NCI-H1105 treated with DMSO at 0.1 percent for 48 hours (cell line): ENCODE measurements at regions not wholly inside any gene's neighbourhood (a gene's known extent, or its start where the extent isn't known, plus 50 kb on each side); places are given as distances from the start of the nearest gene placed in this dataset.
"Not testable (repeated sequence)": the region's sequence is repeated elsewhere in the genome, so short reads cannot be mapped to it uniquely, and the experiment has no call there.

ENCODE experiments used
- DNase-seq: peaks from one replicate; lab custom pipeline; 2025; lab: John Stamatoyannopoulos, UW

- DNase-seq, result no peak
These were observed 276.2 kb upstream of the CNTN6 start for GRCh38 chr3:816605-817004.

GRCh38 chr3:834679-835078, 258.1 kb upstream of the CNTN6 start:
- DNase-seq, result no peak

DNA sequence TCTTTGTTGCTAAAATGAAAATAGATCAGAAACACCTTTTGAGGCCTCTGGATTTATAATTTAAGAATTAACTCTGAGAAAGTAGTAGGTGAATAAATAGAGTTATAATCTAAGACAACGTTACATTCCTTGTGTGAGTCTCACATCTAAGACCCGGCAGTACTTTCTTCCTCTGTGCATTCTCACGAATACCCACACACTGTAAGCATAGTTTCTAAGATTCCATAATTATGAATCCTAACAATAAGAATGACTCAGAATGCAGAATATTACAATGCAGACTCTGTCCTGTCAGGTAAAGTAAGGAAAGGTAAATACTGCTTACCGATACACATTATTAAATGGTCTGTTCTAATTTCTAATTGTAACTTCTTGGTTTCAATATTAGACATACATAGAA, 257.7 kb upstream of the CNTN6 start:
- DNase-seq, result no peak

DNA sequence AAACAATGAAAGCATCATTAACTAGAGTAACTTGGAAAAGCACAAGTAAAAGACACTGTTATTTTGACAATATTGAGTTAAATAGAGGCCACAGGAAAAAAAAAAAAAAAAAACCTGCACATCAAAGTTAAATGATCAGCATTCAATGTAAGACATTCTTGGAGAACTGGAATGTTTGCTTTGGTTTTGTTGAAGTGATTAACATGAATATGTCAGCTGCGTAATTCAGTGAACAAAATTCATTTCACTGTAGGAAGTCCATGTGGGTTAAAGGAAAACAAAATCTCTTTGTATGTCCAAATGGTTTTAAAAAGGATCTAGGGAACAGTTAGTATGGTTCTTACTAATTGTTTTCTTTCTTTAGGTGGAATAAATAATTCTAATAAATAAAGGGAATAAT, 252.8 kb upstream of the CNTN6 start:
- DNase-seq, result no peak

DNA sequence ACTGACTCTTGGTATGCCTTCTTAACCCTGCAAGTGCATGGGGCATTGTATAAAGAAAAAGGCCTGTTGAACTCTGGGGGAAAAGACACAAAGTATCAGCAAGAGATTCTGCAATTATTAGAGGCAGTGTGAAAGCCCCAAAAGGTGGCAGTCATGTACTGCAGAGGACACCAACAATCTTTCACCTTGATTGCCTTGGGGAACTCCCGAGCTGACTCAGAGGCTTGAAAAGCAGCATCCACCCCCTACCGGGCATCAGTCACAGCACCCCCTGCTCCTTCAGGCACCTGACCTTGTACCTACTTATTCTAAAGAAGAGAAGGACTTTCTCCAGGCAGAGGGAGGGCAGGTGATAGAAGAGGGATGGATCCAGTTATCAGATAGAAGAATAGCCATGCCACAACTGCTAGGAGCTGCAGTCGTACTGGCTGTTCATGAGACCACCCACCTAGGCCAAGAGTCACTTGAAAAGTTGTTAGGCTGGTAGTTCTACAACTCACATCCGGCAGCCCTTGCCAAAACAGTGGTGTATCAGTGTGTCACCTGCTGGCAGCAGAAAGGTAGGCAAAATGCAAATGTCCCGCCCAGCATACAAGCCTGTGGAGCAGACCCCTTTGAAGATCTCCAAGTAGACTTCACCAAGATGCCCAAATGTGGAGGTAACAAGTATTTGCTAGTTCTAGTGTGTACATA, 241.6 kb upstream of the CNTN6 start:
- DNase-seq, result no peak

DNA sequence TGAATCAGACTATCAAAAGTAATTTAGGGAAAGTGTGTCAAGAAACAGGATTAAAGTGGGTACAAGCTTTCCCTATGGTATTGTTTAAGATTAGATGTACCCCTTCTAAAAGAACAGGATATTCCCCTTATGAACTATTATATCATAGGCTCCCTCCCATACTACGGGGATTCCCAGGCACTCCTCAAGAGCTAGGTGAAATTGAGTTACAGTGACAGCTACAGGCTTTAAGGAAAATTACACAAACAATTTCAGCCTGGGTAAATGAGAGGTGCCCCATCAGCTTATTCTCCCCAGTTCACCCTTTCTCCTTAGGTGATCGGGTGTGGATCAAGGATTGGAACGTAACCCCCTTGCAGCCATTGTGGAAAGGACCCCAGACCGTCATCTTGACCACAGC, 240.8 kb upstream of the CNTN6 start:
- no peak for DNase-seq

DNA sequence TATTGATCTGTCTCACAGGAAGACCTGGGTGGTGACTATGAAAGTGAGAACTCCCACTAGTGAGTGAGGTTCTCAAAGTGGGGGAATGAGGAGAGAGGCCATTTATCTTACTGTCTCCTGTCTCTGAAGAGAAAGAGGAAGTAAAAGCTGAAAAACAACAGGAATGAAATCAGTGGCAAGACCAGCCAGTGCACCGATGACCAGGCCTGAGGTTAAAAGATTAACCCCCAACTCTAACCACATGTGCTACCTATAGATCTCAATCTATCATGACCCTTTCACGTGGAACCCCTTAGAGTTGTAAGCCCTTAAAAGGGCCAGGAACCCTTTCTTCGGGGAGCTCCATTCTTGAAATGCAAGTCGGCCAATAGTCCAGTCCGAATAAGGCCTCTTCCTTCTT, 239.3 kb upstream of the CNTN6 start:
- DNase-seq, result no peak

DNA sequence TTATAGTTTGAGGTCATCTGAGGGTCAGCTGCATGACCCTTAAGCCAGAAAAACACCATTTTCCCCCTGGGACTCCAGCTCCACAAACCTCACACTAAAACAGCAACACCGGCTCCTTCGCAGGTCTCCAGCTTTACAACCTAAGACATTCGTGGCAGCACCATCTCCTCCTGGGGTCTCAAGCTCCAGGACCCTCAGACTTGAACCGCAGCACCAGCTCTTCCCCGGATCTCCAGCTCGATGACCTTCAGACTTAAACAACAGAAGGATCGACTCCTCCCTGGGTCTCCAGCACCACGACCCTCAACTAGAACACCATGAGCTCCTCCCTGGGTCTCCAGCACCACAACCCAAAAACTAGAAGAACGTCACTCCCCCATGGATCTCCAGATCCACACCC, 233.7 kb upstream of the CNTN6 start:
- DNase-seq, result no peak

GRCh38 chr3:861721-862120, 231.1 kb upstream of the CNTN6 start:
- no peak for DNase-seq

DNA sequence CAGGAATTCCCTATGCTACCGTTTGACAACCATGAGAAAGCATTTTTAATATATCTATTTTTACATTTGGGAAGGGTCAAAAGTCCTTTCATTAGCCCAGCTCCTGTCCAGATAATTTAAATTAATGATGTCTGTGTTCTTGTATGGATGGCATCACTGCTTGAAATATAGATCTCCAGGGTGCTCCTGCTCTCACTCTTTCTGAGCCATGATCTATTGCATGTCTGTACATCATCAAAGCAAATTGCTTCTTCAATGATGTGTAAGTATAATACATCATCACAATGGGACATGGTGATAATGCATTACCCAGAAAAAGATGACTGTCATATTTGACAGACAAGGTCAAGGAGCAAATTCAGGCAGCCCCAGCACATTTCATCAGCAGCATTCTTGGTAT, 223.6 kb upstream of the CNTN6 start:
- DNase-seq, result no peak

GRCh38 chr3:869734-870133, 223.1 kb upstream of the CNTN6 start:
- DNase-seq, result no peak

DNA sequence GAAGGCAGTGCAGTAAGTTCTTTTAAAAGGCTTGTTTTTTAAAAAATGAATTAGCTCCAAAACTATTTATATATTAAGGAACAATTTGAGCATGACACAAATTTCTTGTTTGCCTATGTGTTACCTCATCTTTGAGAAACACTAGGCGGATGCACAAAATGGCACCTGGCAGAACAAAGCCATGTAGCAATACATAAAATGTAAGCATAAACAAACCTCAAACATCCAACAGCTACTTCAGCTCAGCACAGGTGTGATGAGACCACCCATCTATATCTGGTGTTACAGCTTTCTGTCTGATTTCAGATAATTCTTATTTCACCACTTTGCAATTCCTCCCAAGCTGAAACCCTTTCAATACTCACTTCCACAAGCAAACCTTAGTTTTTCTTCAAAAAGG, 221.2 kb upstream of the CNTN6 start:
- DNase-seq, result no peak

DNA sequence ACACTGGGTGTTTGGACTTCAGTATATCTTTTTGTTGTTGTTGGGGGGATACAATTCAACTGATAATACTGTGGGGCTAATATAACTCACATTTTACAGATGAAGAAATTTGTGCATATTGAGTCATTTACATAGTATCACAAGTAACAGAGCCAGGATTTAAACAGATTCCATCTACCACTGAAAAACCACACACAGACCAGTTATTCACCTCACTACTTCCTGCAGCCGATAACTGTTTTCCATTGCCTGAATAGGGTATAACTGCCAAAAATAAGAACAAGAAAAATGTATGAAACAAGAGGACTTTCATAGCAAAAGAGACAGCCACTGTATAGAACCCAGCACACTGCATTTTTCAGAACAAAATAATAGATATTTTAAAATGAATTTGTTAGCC, 215.8 kb upstream of the CNTN6 start:
- no peak for DNase-seq

DNA sequence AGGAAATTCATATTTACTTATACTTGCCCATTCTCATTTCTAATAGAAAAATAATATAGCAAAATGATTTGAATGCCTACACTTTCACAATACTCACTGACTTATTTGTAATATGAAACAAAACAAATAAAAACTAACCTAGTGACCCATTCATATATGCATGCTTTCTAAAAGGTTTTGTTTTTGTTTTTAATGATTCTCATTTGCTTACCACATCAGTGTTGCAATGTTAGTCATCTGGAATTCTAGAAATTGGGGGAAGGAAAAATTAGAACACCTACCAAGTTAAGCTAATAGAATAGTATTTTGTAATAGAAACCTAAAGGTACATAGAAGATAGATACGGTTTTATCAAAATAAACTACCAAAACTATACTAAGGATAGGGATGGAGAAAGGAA, 214.1 kb upstream of the CNTN6 start:
- no peak for DNase-seq

DNA sequence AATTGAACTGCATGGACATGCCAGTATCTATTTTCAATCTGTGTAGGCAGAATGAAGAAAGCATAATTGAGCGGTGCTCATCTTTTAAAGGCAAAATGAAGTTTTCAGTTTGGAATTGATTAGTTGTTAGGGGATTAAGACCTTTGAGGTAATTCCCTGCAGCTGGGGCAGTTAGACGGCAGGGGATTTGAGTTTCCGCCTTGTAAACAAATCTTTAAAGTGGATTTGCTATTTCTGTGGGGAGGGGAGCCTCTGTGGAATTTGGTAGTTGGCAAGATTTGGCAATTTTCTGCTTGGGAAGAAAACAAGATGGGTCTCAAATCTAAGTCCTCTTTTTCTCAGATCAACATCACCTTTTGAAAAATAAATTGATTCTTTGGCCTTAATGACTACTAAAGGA, 212.5 kb upstream of the CNTN6 start:
- DNase-seq, result no peak

DNA sequence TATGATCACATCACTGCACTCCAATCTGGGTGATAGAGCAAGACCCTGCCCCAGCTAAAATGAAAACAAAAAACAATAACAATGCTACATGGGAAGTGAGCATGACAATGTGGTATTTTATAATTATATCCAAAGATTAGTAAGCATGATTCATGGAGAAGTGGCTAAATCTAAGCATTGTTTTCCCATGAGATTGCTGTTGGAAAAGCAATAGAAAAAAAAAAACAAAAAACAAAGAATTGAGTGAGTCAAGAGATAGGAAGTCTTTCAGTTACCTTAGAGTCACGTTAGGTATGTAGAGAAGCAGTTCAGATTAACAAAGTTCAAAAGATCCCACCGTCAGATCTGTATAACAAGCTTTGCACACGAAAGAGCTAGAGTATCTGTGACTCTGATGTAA, 210.3 kb upstream of the CNTN6 start:
- DNase-seq, result no peak

DNA sequence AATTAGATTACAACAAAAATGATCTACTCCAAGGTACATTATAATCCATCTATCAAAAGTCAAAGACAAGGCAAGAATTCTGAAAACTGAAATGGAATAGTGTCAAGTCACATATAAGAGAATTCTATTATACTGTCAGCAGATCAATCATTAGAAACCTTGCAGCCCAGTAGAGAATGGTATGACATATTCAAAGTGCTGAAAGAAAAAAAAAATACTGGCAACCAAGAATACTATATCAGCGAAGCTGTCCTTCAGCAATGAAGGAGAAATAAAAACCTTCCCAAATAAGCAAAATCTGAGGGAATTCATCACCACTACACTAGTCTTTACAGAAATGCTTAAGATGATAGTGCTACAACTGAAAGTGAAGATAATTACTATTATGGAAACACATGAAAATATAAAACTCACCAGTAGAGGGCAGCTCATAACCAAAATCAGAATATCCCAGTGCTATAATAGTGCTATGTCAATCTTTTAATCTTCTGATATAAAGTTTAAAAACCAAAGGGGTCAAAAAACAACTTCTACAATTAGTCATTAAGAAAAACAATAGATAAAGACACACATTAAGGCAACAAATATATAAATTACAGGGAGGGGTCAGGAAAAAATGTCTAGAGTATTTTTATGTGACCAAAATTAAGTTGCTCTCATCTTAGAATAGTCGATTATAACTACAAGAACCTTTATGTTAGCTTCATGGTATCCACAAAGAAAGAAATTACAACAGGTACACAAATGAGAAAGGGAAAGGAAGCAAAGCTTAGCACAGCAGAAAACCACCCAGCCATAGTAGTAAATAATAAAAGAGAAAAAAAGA, 190.7 kb upstream of the CNTN6 start:
- no peak for DNase-seq

- DNase-seq, result no peak
These were observed 187.6 kb upstream of the CNTN6 start for GRCh38 chr3:905217-905616.

GRCh38 chr3:906739-907138, 186.1 kb upstream of the CNTN6 start:
- no peak for DNase-seq

DNA sequence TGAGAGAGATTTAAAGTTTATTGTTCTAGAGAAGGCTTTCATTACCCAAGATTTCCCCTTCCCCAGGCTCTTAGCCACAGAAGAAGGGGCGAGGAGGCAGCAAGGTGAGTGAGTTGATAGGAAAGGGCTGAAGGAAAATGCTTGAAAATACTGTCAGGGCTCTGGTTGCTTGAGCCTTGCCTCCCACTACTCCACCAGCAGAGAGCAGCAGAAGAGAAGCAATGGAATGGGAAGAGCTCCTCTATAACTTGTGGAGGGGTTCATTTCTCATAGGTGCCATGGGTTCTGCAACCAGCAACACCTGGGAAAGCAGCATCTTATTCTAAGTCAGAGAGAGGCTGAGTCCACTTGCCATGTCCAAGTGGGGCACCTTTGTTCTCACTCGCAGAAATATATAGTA, 184.0 kb upstream of the CNTN6 start:
- no peak for DNase-seq

- DNase-seq, result not testable (repeated sequence)
These were observed 180.1 kb upstream of the CNTN6 start for GRCh38 chr3:912717-913116.

GRCh38 chr3:923161-923910, 169.5 kb upstream of the CNTN6 start:
- DNase-seq, result no peak

GRCh38 chr3:930866-931265, 162.0 kb upstream of the CNTN6 start:
- no peak for DNase-seq
